PFSK-1 (cell line): ENCODE measurements at regions not wholly inside any gene's neighbourhood (a gene's known extent, or its start where the extent isn't known, plus 50 kb on each side); places are given as distances from the start of the nearest gene placed in this dataset.

Experiments used
- FOXP2 ChIP-seq: optimal IDR thresholded peaks from 2 replicates; pipeline ENCODE3; 2011; ENCODE audit warnings: borderline replicate concordance, control low read depth, inconsistent platforms; ENCODE audit not compliant: insufficient read depth; ENCODE audit errors: extremely low read length, extremely low read depth
- POLR2AphosphoS5 ChIP-seq: IDR thresholded peaks from 2 replicates; pipeline ENCODE4 v1.6.1; 2012; ENCODE audit warnings: low read depth, mild to moderate bottlenecking, control low read depth, low read length, moderate library complexity
- SIN3A ChIP-seq: IDR thresholded peaks from 2 replicates; pipeline ENCODE4 v1.6.1; 2012; ENCODE audit warnings: mild to moderate bottlenecking, low read length, moderate library complexity, borderline replicate concordance; ENCODE audit not compliant: insufficient read depth
- TAF1 ChIP-seq: IDR thresholded peaks from 2 replicates; pipeline ENCODE4 v1.6.1; 2012; ENCODE audit warnings: low read length, control low read depth, borderline replicate concordance; ENCODE audit not compliant: insufficient read depth
- TF ChIP-seq, protein P1 (sequence below), 2 experiments: IDR thresholded peaks; 2 replicates each; pipeline versions ENCODE4 v1.6.1 to v1.8.0; 2011 to 2012; ENCODE audit warnings: low read depth in 2 of 2, low read length in 2 of 2, control low read depth in 1 of 2, inconsistent platforms in 1 of 2, mild to moderate bottlenecking in 1 of 2, moderate library complexity in 1 of 2; ENCODE audit not compliant: insufficient read depth in 1 of 2

DNA sequence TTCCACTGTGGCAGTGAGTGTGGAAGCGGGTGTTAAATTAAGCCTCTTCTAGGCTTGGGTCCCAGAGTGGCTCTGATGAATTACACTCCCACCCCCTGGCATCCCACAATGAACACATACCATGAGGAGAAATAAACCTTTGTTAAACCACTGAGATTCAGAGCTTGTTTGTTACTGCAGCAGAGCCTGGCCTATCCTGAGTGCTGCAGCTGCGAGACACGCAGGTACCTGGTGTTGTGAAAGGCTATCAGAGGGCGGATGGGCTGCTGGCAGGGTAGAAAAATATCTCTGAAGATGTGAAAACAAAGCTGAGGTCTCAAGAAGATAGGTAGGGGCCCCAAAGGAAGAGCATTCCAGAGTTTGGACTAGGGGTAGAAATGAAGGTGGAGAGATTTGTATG is 138.4 kb upstream of the STX18 start:
- TF ChIP-seq FOXP2 = no peak

DNA sequence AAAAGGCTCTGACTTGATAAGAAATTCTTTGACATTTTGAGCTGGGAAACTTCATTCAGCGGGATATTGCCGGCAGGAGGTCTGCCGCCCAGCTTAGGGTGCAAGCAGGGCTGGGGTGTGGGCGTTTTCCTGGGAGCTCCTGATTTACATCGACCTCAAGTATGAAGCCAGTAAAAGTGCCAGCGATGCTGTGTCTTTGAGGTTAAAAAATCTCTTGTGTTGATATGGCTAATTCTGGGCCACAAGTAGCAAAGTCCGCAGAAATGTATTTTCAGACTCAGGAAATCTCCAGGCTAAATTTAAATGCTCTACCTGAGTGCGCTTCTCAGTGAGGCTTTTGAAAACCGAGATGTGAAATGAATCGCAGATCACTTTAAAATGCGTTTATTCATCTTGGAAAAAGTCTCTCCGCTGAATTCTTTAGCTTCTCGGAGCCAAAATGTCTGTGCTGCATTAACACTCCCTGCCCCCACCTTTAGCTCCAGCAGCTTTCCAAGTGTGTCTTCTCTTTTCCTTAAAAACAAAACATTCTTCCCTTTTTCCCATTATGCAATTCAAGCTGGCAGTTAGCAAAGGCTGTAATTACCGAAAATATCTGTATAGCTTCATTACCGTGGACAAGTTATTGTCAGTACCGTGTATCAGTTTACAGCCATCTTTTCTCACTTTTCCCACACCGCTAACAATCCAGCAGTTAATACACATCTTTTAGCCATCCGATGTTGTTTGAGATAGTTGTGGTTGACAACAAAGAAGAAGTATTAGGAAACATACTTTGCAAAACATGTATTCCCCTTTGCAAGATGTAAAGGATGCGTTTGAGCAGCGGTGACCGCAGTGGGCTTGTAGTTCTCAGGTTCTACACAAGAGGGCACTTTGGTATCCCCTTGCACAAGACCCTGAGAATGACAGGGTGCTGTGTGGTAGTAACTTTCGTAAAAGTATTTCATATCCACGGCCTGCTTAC is 136.0 kb upstream of the STX18 start:
- TF ChIP-seq TAF1 = no peak
- TF ChIP-seq, protein P1, sequence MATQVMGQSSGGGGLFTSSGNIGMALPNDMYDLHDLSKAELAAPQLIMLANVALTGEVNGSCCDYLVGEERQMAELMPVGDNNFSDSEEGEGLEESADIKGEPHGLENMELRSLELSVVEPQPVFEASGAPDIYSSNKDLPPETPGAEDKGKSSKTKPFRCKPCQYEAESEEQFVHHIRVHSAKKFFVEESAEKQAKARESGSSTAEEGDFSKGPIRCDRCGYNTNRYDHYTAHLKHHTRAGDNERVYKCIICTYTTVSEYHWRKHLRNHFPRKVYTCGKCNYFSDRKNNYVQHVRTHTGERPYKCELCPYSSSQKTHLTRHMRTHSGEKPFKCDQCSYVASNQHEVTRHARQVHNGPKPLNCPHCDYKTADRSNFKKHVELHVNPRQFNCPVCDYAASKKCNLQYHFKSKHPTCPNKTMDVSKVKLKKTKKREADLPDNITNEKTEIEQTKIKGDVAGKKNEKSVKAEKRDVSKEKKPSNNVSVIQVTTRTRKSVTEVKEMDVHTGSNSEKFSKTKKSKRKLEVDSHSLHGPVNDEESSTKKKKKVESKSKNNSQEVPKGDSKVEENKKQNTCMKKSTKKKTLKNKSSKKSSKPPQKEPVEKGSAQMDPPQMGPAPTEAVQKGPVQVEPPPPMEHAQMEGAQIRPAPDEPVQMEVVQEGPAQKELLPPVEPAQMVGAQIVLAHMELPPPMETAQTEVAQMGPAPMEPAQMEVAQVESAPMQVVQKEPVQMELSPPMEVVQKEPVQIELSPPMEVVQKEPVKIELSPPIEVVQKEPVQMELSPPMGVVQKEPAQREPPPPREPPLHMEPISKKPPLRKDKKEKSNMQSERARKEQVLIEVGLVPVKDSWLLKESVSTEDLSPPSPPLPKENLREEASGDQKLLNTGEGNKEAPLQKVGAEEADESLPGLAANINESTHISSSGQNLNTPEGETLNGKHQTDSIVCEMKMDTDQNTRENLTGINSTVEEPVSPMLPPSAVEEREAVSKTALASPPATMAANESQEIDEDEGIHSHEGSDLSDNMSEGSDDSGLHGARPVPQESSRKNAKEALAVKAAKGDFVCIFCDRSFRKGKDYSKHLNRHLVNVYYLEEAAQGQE (IDR thresholded peaks at IDR 0.05; ENCODE audit: insufficient read depth in 1 of 2, low read depth in 2 of 2, low read length in 2 of 2) = no peak
- no peak for TF ChIP-seq SIN3A
- no peak for TF ChIP-seq POLR2AphosphoS5
- no peak for TF ChIP-seq FOXP2

DNA sequence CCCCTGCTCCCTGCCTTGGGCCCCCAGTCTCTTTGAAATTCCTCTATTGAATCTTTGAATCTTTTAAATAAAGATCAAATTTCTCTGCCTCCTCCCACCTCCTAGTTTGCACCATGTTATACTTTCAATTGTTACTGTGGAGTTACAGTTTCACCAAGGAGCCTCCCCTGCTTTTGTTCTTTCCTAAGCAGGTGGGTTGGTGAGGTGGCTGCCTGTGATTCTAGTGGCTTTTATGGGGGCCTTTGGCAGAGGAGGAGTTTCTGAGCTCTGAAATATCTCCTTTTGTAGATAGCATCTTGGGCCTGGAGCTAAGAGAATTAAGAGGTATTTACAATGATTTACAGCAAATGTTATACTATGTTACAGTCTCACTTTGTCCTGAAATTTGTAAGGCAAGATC is 133.8 kb upstream of the STX18 start:
- TF ChIP-seq SIN3A = no peak
- TF ChIP-seq POLR2AphosphoS5 = no peak

GRCh38 chr4:4675051-4675581 is 133.3 kb upstream of the STX18 start:
- no peak for TF ChIP-seq FOXP2
- TF ChIP-seq, protein P1 (IDR thresholded peaks at IDR 0.05; ENCODE audit: insufficient read depth in 1 of 2, low read depth in 2 of 2, low read length in 2 of 2) = no peak
- TF ChIP-seq POLR2AphosphoS5 = no peak
- TF ChIP-seq SIN3A = no peak
- no peak for TF ChIP-seq TAF1

DNA sequence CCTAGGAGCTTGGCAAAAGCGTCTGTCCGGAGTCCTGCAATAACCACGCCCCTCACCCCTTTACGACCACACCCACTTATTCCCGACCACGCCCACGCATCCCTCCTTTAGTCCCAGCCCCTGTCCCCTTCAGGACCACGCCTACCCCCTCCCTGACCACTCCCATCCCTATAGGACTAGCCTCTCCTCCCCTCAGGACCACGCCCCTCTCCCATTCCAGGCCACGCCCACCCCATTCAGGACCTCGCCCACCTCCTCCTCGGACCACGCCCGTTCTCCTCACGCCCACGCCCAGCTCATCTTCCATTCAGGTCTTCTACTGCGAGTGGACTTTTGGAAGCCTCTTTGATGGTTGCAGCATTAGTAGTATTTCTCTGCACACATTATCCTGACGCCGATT is 131.2 kb upstream of the STX18 start:
- TF ChIP-seq, protein P1 (IDR thresholded peaks at IDR 0.05; ENCODE audit: insufficient read depth in 1 of 2, low read depth in 2 of 2, low read length in 2 of 2) = no peak
- TF ChIP-seq POLR2AphosphoS5 (no peak), SIN3A (no peak)

DNA sequence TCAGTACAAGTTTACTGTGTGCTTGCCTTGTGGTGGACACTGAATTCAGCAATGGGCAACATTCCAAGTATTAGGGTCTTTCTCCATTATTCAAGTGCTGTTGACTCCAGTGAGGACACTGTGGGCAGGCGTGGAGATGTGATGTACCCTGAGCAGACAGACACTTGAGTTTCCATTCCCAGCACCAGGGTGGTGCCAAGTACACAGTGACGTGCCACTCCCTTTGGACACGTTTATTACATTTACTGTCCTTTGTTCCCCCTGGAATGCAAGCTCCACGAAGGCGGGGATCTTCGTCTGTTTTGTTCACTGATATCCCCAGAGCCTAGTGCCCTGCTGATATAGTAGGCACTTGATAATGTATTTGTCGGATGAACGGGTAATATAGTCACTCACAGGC is 130.6 kb upstream of the STX18 start:
- TF ChIP-seq POLR2AphosphoS5 (no peak), TAF1 (no peak), FOXP2 (no peak), SIN3A (no peak)
- TF ChIP-seq, protein P1 (IDR thresholded peaks at IDR 0.05; ENCODE audit: insufficient read depth in 1 of 2, low read depth in 2 of 2, low read length in 2 of 2) = no peak
